Neural crest cell (in vitro differentiated cells): ENCODE measurements at regions not wholly inside any gene's neighbourhood (a gene's known extent, or its start where the extent isn't known, plus 50 kb on each side); places are given as distances from the start of the nearest gene placed in this dataset.

Source experiments
- DNase-seq: peaks from one replicate; pipeline ENCODE4 v3.0.0; 2021; ENCODE audit warnings: low read depth, mixed read lengths, low spot score
- H3K27ac Mint-ChIP-seq: one replicate; pipeline ENCODE4 v1.8.0; 2021; ENCODE audit warnings: mild to moderate bottlenecking, mixed read lengths; ENCODE audit not compliant: unreplicated experiment
- H3K27me3 Mint-ChIP-seq: 2 replicates; pipeline ENCODE4 v1.8.0; 2021; ENCODE audit warnings: low read depth, mild to moderate bottlenecking, mixed read lengths
- H3K36me3 Mint-ChIP-seq: 2 replicates; pipeline ENCODE4 v1.8.0; 2021; ENCODE audit warnings: low read depth, mild to moderate bottlenecking, mixed read lengths
- H3K4me1 Mint-ChIP-seq: 2 replicates; pipeline ENCODE4 v1.8.0; 2021; ENCODE audit warnings: mixed read lengths
- H3K4me3 Mint-ChIP-seq: one replicate; pipeline ENCODE4 v1.8.0; 2021; ENCODE audit warnings: mild to moderate bottlenecking, mixed read lengths
- H3K9me3 Mint-ChIP-seq: 2 replicates; pipeline ENCODE4 v1.8.0; 2021; ENCODE audit warnings: mixed read lengths
- CTCF ChIP-seq: fragments of 200-600 bp; sonication (generic); conservative IDR thresholded peaks from 2 replicates; pipeline ENCODE4 v1.5.0; 2021; ENCODE audit warnings: antibody characterized with exemption, mild to moderate bottlenecking

- H3K36me3 Mint-ChIP-seq = no peaks in the 10 kb centered on the region
- TF ChIP-seq CTCF = no peak
- no peaks in the 10 kb centered on the region for H3K27me3 Mint-ChIP-seq
- H3K4me3 Mint-ChIP-seq = no peak overlapping the region
- H3K9me3 Mint-ChIP-seq = no peaks in the 10 kb centered on the region
- no peak for DNase-seq
- no peak overlapping the region for H3K27ac Mint-ChIP-seq
- H3K4me1 Mint-ChIP-seq = no peaks in the 10 kb centered on the region
Observed at GRCh38 chr13:76216729-76217128, 580.6 kb downstream of the LMO7 start.

- Mint-ChIP-seq H3K36me3 (no peaks in the 10 kb centered on the region), H3K27ac (peak overlapping the region; percentile 10), H3K4me3 (no peak overlapping the region), H3K9me3 (no peaks in the 10 kb centered on the region), H3K27me3 (no peaks in the 10 kb centered on the region), H3K4me1 (no peaks in the 10 kb centered on the region)
- DNase-seq = no peak
- TF ChIP-seq CTCF = no peak
Observed at GRCh38 chr13:76214001-76214400, 577.9 kb downstream of the LMO7 start.

GRCh38 chr13:76213423-76213904 lies 577.3 kb downstream of the LMO7 start:
- no peaks in the 10 kb centered on the region for H3K36me3 Mint-ChIP-seq
- no peaks in the 10 kb centered on the region for H3K4me1 Mint-ChIP-seq
- no peak for DNase-seq
- H3K9me3 Mint-ChIP-seq = no peaks in the 10 kb centered on the region
- no peak for TF ChIP-seq CTCF
- H3K27ac Mint-ChIP-seq = no peak overlapping the region
- no peaks in the 10 kb centered on the region for H3K27me3 Mint-ChIP-seq
- H3K4me3 Mint-ChIP-seq = no peak overlapping the region

- DNase-seq = no peak
- H3K9me3 Mint-ChIP-seq = no peaks in the 10 kb centered on the region
- TF ChIP-seq CTCF = no peak
- no peak overlapping the region for H3K4me3 Mint-ChIP-seq
- H3K4me1 Mint-ChIP-seq = no peaks in the 10 kb centered on the region
- H3K36me3 Mint-ChIP-seq = no peaks in the 10 kb centered on the region
- H3K27ac Mint-ChIP-seq = no peak overlapping the region
- peaks cover 2% of the 10 kb centered on the region for H3K27me3 Mint-ChIP-seq
Observed at GRCh38 chr13:76210262-76210661, 574.1 kb downstream of the LMO7 start.

- no peak for TF ChIP-seq CTCF
- Mint-ChIP-seq H3K9me3 (peaks cover 5% of the 10 kb centered on the region), H3K4me1 (no peaks in the 10 kb centered on the region), H3K4me3 (no peak overlapping the region), H3K27me3 (no peaks in the 10 kb centered on the region), H3K27ac (peak overlapping the region; percentile 51), H3K36me3 (no peaks in the 10 kb centered on the region)
- DNase-seq = no peak
Observed at GRCh38 chr13:76198568-76199163, 562.5 kb downstream of the LMO7 start.
